ENCODE measurements at regions not wholly inside any gene's neighbourhood (a gene's known extent, or its start where the extent isn't known, plus 50 kb on each side); places are given as distances from the start of the nearest gene placed in this dataset.

GRCh38 chr3:124118397-124118796 lies 126.5 kb upstream of the ROPN1 start:
- Histone ChIP-seq H3K4me1 (peaks cover 0 to 19% (median 5%) of the 10 kb centered on the region in 4 donors), H3K4me3 (no peak overlapping the region), H3K9me3 (no peaks in the 10 kb centered on the region), H3K36me3 (no peaks in the 10 kb centered on the region), H3K27me3 (no peaks in the 10 kb centered on the region), H3K27ac (no peak overlapping the region)
- TF ChIP-seq EP300 (IDR thresholded peaks at IDR 0.05) (no peak), CTCF (IDR thresholded peaks at IDR 0.05) (no peak), POLR2A (IDR thresholded peaks at IDR 0.05) (no peak)
- WGBS, 2 donors, result 79 to 81% methylated on average over 4 of the region's 4 CpGs
- DNase-seq (ENCODE audit: low spot score in 2 of 2), result no peak

- Histone ChIP-seq H3K4me3 (no peak overlapping the region), H3K27ac (no peak overlapping the region), H3K36me3 (no peaks in the 10 kb centered on the region), H3K27me3 (no peaks in the 10 kb centered on the region), H3K4me1 (peaks cover 0 to 18% (median 5%) of the 10 kb centered on the region in 4 donors), H3K9me3 (no peaks in the 10 kb centered on the region)
- WGBS, 2 donors, result 54 to 64% methylated on average over 4 of the region's 4 CpGs
- TF ChIP-seq POLR2A (IDR thresholded peaks at IDR 0.05) (no peak), CTCF (IDR thresholded peaks at IDR 0.05) (no peak), EP300 (IDR thresholded peaks at IDR 0.05) (no peak)
- DNase-seq (ENCODE audit: low spot score in 2 of 2), result no peak
Observed at GRCh38 chr3:124119056-124119716, 127.3 kb upstream of the ROPN1 start.

GRCh38 chr3:124121379-124122312 lies 129.7 kb upstream of the ROPN1 start:
- no peak for TF ChIP-seq POLR2A (IDR thresholded peaks at IDR 0.05)
- no peak for TF ChIP-seq EP300 (IDR thresholded peaks at IDR 0.05)
- no peak for TF ChIP-seq CTCF (IDR thresholded peaks at IDR 0.05)
- DNase-seq (ENCODE audit: low spot score in 2 of 2), result no peak
- Histone ChIP-seq H3K27ac (no peak overlapping the region), H3K4me1 (no peaks in the 10 kb centered on the region), H3K36me3 (no peaks in the 10 kb centered on the region), H3K27me3 (no peaks in the 10 kb centered on the region), H3K9me3 (no peaks in the 10 kb centered on the region), H3K4me3 (no peak overlapping the region)
- WGBS, 2 donors, result 80 to 88% methylated on average over 1 of the region's 1 CpG

- DNase-seq (ENCODE audit: low spot score in 2 of 2), result no peak
- H3K27ac ChIP-seq, result no peak overlapping the region
- H3K36me3 ChIP-seq, result no peaks in the 10 kb centered on the region
- TF ChIP-seq EP300 (IDR thresholded peaks at IDR 0.05), result no peak
- TF ChIP-seq CTCF (IDR thresholded peaks at IDR 0.05), result no peak
- TF ChIP-seq POLR2A (IDR thresholded peaks at IDR 0.05), result no peak
- no peaks in the 10 kb centered on the region for H3K9me3 ChIP-seq
- no peaks in the 10 kb centered on the region for H3K4me1 ChIP-seq
- H3K27me3 ChIP-seq, result no peaks in the 10 kb centered on the region
- H3K4me3 ChIP-seq, result no peak overlapping the region
- WGBS, 2 donors, result 73 to 83% methylated on average over 1 of the region's 1 CpG
Observed at GRCh38 chr3:124125315-124125714, 133.4 kb upstream of the ROPN1 start.

GRCh38 chr3:124126436-124127023 lies 134.6 kb upstream of the ROPN1 start:
- Histone ChIP-seq H3K36me3 (no peaks in the 10 kb centered on the region), H3K27me3 (no peaks in the 10 kb centered on the region), H3K9me3 (no peaks in the 10 kb centered on the region), H3K4me3 (no peak overlapping the region), H3K4me1 (no peaks in the 10 kb centered on the region), H3K27ac (no peak overlapping the region)
- WGBS, 2 donors, result 67 to 88% methylated on average over 1 of the region's 1 CpG
- no peak for DNase-seq (ENCODE audit: low spot score in 2 of 2)
- TF ChIP-seq CTCF (IDR thresholded peaks at IDR 0.05) (no peak), EP300 (IDR thresholded peaks at IDR 0.05) (no peak), POLR2A (IDR thresholded peaks at IDR 0.05) (no peak)
